Muscle of arm (tissue), 1 donor: ENCODE measurements at regions not wholly inside any gene's neighbourhood (a gene's known extent, or its start where the extent isn't known, plus 50 kb on each side); places are given as distances from the start of the nearest gene placed in this dataset.

Source experiments
- DNase-seq: peaks from one replicate; pipeline ENCODE4 v3.0.0-alpha.2; 2013

DNA sequence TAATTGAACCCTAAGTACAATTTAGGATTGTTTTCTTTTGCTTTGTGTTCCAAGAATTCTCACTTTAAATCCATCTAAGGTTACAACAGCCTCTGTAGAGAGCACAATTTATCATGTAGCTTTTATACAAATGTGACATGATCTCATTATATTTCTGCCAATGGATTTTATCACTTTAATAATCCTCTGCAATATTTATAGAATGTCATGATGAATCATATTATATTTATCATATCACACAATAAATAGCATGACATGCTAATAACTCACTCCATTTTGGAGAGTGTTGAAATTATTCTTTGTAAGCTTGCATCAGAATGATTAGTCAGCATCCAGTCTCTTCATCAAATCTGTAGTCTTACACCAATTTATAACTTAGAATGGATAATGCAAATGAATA, 280.6 kb upstream of the ZNF717 start:
- DNase-seq = no peak

DNA sequence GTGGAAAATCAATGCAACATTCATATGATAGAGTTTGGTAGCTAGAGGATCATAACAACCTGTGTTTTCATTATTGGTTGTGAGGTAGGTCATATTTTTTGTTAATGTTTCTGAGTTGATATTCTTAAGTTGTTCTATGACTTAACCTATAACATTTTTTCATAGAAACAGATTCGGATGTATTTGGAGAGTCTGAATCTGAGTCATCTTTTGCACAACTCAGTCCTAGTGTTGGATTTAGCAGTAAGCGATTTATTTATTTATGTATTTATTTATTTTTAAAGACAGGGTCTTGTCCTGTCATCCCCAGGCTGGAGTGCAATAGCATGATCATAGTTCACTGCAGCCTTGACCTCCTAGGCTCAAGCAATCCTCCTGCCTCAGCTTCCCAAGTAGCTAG, 292.8 kb upstream of the ZNF717 start:
- no peak for DNase-seq

DNA sequence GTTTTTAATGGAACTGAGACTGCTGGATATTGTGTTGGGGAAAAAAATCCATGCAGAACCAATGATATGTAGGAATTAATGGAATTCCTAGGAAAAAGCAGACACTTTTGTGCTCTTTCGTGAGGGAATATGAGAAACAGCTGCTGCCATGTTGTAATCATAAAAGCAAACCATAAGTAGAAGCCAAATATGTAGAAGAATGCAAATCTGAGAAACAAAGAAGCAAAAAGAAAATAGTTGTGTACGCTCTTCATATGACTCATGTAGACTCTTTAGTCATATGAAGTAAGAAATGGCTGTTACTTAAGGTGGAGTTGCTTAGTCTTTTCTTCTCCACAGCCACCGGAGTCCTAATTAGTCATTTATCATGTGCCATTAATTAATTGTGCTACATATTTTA, 298.6 kb upstream of the ZNF717 start:
- no peak for DNase-seq

DNA sequence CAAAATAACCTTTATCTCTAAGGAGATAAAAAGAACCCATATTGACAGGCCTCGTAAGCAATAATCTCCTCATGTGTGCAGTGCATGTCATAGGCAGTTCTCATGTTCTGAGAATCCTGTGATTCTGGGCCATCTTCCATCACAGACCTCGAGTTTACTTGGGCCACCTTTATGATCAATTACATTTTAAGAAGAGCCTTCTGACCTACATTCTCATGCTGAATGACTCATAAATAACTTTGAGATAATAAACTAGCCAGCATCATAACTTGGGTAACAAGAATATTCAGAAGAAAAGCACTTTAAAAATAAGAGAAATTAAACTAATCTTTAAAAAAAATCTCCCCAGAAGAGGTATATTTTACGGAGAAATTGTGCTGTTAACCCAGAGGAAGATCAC, 310.7 kb upstream of the ZNF717 start:
- DNase-seq = no peak

DNA sequence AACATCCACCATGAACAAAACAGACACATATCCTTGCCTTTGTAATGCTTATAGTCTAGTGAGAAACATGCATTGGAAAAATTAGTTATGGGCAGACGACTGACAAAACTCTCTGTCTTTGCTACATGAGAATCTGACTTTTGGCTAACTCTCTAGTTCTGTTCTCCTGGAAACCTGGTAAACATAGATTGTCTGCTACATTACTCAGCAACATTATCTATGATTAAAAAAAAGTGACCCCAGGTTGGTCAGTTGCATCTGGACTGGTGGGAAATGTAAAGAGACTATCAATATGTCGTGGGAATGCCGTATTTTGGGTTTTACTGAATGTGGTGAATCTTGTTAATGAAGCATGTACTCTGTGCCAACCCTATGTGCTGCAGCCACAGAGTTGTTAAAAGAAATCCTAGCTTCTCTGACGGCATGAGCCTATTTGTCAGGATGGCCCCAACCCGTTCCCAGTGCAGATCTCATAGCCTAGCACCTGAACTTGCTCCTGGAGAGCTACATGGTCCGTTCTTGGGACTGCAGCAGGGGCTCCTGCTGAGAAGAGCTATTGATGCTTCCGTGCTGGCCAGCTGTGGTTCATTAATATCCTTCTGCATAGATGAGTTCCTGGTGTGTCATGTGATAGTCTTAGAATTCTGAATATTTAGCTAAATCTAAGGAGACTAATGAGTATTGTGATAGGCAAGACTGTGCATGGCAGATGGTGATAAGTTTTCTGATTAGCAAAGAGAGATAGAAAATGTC, 311.7 kb upstream of the ZNF717 start:
- no peak for DNase-seq

DNA sequence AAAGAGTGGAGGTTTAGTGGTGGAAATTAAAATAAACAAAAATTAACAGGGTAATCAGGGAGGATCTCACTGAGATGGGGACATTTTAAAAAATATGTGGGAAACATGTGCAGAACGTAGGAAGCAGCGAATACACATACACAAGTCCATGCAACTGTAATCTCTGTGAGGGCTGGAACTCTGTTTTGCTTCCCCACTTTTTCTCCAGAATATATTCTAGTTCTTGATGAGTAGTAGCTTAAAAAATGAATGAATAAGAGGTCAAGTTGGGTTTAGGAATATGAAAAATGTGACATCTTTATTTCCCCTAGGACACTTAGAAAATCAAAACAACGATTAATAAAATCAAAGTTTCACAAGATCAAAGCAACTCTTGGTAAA, 312.2 kb upstream of the ZNF717 start:
- DNase-seq = no peak

DNA sequence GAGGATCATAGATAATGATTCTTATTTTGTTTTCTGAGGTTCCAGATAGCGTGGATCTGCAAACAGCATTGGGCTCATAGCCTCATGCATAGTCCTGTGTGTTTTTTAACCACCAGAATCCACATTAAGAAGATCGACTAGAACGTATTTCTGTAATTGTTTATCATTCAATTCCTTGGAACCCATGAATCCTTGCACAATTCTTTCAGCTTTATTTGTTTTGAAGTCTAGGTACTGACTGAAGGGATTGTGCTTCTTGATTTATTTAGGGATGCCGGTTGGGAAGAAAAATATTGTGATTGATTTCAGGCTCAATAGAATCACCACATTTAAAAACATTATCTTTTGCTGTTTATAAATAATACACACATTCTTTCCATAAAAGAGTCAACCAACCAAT, 314.6 kb upstream of the ZNF717 start:
- no peak for DNase-seq

DNA sequence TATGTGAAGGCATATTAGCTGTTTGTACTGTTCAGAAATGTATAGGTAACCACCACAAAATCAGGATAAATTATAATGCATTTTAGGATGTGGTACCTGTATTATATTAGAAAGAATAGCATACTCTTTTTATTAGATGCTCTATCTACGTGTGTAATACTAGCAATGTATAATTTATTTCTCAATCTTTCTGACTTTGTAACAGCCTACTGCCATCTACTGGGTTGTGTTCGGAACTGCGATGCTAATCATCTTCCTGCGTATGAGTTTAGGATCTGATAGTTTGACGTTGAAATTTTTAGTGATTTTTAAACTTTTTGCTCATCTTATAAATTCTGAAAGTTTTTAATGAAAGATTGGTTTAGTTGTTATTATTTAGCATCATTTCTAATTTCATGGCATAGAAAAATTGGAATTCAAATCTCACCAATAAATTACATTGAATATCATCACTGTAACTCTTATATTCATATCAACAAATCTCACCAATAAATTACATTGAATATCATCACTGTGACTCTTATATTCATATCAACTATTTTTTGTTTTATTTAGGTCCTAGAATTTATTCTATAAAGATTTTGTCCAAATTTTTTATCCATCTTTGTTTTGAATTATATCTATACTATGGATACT, 322.7 kb upstream of the ZNF717 start:
- DNase-seq = peak; percentile 31

DNA sequence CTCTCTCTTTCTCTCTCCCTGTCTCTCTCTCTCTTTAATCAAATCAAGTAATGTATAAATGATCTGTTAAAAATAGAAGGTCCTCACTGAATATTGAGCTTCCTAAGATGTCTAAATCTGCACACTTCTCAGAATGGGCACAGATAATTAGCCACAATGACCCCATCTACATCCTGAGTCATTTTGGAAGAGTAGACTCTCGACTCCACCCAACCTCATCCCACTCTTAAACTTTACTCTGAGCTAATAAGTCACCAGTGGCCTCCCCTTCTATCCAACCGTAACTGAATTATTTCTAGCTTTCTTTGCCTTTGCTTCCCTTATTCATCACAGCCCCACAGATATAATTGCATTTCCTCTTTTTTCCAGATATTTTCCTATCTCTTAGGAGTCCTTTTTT, 326.5 kb upstream of the ZNF717 start:
- DNase-seq = no peak

DNA sequence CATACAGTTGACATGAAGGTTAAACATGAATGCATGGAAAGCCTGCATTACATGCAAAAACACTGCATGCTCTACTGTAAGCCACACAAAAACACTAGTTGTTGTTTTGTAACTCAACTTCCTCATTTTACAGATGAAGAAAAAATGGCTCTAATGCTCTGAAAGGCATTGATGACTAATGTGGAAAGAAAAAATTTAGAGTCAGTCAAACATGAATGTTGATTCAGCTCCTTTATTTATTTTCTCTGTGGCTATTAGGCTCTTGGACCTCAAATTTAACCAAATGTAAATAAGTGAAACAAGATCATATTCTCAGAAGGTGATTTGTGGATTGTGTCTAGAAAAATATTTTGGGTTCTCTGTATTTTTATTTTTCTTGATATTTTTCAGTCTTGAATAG, 336.7 kb upstream of the ZNF717 start:
- no peak for DNase-seq

DNA sequence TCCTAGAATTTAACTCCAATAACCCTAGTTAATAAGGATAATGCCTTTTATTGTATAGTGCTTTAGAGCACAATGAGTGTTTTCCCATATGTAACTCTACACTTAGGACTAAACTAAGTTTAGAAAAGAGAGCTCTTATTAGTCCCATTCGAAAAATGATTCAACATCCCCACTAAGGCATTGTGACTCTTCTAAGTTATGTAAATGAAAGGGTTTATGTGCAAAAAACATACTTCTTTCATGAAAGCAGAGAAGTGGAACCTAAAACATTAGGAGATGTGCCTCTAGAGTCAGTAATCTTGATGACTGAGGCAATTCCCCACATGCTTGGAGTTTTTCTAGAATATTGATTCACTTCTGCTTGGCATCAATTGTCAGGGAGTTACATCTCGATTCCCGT, 344.1 kb upstream of the ZNF717 start:
- no peak for DNase-seq

DNA sequence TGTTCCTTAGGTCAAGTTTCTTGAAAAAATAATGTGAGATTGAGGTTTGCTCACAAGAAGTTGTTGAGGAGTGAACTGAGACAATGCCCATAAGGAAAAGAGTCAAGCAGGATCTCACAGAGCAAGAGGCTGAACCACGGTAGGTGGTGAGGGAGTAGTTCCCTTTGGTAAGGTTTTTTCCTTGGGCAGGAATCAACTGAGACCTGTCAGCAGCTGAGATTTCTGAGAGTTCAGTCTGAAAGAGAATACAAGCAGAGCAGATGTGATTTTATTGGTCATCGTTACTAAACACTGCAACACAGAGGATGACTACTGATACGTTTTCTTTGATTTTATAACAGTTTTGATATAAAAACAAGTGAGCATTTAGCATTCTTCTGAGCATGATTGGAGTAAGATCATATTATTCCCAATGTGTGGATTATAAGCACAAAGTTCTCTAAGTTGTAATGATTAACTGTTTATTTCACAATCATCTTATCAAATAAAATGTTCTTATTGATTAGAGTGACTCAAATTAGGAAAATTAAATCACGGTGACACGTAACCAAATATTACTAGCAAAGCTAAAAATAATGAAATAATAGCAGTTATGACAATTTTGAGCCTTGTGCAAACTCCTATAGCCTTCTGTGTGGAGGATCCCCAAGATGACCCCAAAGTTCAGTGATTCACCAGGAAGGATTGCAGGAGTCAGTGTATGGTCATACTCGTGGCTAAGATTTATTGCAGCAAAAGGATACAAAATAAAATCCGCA, 346.2 kb upstream of the ZNF717 start:
- DNase-seq = no peak

DNA sequence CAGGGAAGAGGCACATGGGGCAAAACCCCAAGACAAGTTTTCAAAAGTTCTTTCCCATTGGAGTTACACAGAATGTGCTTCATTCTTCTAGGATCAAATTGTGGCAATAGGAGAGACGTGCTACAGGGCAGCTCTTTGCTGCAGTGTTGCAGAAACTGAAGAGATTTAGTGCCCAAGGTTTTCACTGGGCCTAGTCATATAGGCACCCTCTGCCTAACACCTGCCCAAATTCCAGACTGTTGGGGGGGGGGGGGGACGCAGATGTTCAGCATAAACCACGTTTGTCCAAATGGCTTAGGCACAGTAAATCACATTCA, 346.8 kb upstream of the ZNF717 start:
- DNase-seq = no peak

DNA sequence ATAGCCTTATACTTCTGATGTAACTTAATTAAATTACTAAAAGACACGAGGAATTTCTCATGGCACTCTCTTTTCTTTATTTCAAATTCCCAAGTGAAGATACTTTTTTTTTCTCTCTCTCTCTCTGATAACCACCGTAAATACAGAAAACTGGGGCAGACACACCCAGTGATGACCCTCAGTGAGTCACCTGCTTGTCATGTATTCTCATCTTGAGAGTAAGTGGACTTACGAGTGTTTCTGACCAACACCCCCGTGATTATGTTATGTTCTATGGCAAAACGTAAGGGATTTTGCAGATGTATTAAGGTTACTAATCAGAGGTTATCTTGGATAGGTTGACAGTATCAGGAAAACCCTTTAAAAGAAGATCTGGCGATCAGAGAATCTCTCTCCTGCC, 348.8 kb upstream of the ZNF717 start:
- no peak for DNase-seq

DNA sequence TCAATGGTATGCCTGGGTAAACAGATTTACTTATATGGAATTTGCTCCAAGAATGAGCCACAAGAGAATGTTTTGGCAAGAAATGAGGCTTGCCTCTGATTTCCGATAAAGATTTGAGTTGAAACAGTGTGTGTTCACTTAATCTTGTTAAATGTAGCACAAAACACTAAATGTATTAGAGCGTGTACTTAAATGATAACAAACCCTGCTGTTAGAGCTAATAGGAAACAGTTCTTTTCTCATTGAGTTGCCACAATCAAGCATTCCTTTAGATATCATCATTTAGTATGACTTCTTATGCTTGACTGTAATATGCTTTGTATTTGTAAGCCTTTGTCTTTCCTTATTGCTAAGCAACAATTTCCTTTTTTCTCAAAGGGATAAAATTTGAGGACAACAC, 353.6 kb upstream of the ZNF717 start:
- no peak for DNase-seq

DNA sequence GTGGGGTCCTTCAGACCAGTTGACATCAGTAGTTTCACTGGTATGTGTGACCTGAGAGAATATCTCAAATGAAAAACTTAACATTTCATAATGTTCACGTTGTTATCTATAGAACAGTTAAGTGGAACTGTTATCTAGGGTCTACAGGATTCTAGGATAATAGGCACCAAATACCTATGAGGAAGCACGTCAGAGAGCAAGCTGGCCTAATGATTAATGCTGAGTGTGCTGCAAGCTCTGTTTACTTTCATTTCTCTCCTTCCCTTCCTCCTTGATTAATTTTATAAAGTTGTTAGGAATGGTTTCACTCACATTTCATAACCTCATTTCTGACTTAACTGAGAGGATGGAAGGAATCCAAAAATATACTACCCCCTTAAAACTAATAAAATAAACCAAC, 362.5 kb upstream of the ZNF717 start:
- DNase-seq = no peak

DNA sequence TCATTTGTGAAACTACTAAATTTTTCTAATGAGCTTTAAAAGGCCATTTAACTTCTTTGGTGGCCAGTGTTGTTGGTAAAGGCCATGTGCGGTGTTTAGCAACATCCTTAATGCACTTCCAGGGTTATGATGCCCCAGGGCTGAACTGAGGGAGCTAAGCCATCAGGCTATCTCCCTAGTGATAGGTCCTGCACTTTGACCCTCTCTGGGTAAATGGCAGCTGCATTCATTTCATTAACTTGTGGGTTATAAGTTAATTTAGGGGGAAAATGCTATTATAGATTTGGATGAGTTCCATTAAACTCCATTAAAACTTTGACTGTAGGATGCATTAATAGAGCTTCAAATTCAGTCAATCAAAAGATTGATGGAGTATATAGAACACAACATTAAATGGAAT, 366.7 kb upstream of the ZNF717 start:
- DNase-seq = no peak

DNA sequence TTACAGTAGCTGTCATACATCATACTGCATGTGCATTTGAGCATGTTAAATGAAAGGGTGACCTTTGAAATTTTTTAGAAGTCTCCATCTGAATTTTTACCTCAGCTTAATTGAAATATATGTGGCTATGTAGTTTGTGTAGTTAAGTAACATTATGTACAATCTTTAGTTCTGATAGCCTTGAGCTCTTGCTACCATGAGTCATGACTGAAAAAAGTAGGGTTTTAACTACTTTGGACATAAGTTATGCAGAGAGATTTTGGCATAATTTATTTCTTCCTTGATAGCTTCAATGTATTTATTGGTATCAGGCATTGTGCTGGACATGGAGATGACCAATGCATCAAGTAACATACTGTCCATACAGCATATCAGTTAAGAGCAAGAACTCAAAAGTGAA, 376.5 kb upstream of the ZNF717 start:
- no peak for DNase-seq

DNA sequence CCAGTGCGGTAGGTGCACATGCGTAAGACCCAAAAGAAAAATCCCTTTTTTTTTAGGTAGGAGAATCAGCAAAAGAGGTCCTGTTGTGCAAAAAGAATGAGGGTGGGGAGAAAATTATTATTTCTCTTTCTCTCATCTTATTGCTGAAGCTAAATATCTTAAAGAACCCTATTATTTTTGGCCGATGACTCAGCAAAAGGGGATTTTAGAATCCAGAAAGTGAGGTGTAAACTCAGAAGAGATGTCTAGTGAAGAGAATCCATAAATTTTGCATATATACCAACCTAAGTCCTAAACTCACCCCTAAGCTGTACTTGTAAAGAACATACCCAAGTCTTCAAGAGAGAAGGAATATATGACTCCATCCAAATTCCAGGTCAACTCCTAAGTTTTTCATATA, 386.3 kb upstream of the ZNF717 start:
- no peak for DNase-seq

DNA sequence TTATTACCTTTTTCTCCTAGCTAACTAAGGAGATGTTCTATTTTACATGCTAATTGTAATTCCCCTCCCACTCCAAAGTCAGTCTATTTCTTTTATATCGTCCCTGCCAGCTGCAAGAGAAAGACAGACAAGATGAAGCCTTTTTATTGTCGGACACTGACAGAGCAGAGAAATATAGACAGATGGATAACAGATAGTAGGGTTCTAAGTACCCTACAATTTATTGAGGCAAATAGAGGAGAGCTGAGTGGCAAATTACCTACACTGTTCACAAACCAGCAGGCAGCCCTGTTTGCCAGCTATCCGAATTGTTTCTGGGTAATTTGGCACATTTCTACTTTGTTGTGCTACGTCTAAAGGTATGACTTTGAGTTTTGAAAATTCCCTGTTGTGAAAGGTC, 392.3 kb upstream of the ZNF717 start:
- no peak for DNase-seq

DNA sequence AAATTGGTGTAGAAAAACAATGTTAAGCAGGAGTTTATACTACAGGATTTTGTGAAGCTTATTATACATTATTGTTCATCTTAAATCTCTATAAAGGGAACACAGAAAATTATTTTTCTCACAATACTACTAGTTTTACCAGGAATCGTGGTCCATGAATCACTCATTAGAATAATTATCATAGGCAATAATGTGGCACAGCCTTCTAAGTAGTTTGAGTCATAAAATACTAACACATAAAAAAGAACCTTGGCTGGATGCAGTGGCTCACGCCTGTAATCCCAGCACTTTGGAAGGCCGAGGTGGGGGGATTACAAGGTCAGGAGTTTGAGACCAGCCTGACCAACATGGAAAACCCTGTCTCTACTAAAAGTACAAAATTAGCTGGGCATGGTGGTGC, 393.1 kb upstream of the ZNF717 start:
- DNase-seq = no peak

DNA sequence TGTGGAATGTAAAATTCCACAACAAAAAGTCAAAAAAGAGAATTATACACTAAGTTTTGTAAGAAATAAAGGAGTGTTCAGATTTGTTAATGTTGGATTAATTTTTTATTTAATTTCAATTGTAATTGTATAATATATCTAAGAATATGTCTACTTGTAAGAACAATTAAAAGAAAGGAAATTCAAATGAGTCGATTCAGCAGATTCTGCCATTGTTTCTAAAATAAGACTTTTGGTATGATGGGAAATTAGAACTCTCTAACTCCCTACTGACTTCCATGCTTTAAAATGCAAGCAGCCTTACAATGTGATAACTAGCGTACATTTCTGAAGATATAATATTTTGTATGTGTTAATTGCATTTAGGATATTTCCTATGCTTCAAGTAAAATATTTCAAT, 395.9 kb upstream of the ZNF717 start:
- DNase-seq = no peak

DNA sequence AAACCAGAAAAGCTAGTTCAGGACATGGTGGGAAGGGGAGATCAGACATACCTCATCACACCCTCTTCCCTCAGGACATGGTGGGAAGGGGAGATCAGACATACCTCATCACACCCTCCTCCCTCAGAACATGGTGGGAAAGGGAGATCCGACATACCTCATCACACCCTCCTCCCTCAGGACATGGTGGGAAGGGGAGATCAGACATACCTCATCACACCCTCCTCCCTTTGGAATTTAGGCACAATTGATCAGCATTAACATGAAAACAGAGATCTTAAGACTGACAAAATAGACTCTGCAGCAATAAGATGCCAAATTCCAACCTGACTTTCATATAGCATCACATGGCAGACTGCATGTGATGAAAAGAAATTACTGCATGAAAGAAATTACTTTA, 412.7 kb upstream of the ZNF717 start:
- no peak for DNase-seq

DNA sequence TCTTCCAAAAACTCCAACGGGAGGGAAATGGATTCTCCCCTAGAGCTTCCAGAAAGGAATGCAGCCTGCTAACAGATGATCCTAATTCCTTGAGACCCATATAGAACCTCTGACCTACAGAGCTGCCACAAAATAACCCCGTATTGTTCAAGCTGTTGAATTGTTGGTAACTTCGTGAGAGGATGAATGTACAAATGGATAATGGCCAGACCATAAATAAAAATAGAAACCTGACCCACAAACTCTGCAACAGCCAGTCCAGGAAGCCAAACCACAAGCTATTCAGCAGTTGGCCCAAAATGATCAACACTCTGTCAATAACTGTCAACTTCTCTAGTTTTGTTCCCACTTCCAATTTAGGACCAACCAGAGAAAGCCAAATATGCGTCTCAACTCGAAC, 414.0 kb upstream of the ZNF717 start:
- DNase-seq = no peak
